ENCODE measurements at regions not wholly inside any gene's neighbourhood (a gene's known extent, or its start where the extent isn't known, plus 50 kb on each side); places are given as distances from the start of the nearest gene placed in this dataset.

DNA sequence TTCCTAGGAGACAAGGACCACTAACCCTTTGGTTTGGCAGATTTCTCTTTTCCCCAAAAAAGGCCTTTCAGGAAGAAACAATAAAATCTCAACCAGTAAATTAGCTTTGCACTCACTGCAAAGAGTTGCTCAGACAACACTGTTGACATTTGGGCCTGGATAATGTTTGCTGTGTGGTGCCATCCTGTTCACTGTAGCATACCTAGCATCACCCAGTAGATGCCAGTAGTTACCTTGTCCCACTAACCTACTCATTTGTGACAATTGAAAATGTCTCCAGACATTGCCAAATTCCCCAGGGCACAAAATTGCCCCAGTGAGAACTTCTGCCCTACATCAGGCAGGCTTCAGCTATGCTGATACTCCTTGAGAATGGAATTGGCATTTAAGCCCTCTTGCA, 177.0 kb upstream of the ERCC4 start:
- TF ChIP-seq FOSL1 (CRISPR knock-in tag; IDR thresholded peaks at IDR 0.05; ENCODE audit: borderline replicate concordance): no peak
- no peak for TF ChIP-seq CTCF (CRISPR knock-in tag; IDR thresholded peaks at IDR 0.05)
- TF ChIP-seq POLR2A (IDR thresholded peaks at IDR 0.05; ENCODE audit: insufficient read depth in 1 of 2, low read depth in 2 of 2, low read length in 2 of 2): no peak
- TF ChIP-seq MZF1 (CRISPR knock-in tag; IDR thresholded peaks at IDR 0.05; ENCODE audit: borderline replicate concordance): no peak
- no peak for TF ChIP-seq ZBTB7A (CRISPR knock-in tag; IDR thresholded peaks at IDR 0.05)
- no peak for TF ChIP-seq ZNF432 (CRISPR knock-in tag; IDR thresholded peaks at IDR 0.05; ENCODE audit: borderline replicate concordance)
- no peak for TF ChIP-seq EZH2 (conservative IDR thresholded peaks at IDR 0.05; ENCODE audit: low read depth, low read length)
